GM12878 (cell line): ENCODE measurements at regions not wholly inside any gene's neighbourhood (a gene's known extent, or its start where the extent isn't known, plus 50 kb on each side); places are given as distances from the start of the nearest gene placed in this dataset.

Source experiments
- CHD1 ChIP-seq: IDR thresholded peaks from 2 replicates; pipeline ENCODE4 v1.6.1; 2012; ENCODE audit warnings: low read depth, low read length, improper control_type of control experiment
- JUNB ChIP-seq: IDR thresholded peaks from 2 replicates; pipeline ENCODE4 v1.6.1; 2016; ENCODE audit warnings: antibody characterized with exemption, mild to moderate bottlenecking
- MYC ChIP-seq: IDR thresholded peaks from 2 replicates; pipeline ENCODE4 v1.6.1; 2011; ENCODE audit warnings: mild to moderate bottlenecking, low read length, moderate library complexity, inconsistent platforms; ENCODE audit not compliant: insufficient read depth, insufficient replicate concordance, insufficient read length, severe bottlenecking
- SIN3A ChIP-seq: IDR thresholded peaks from 2 replicates; pipeline ENCODE4 v1.6.1; 2012; ENCODE audit warnings: low read depth, low read length, improper control_type of control experiment
- SRF ChIP-seq, 2 experiments: IDR thresholded peaks; 2 replicates each; pipeline ENCODE4 v1.6.1; 2011; ENCODE audit warnings: low read depth in 2 of 2, low read length in 2 of 2, mild to moderate bottlenecking in 1 of 2, moderate library complexity in 1 of 2
- TF ChIP-seq, protein P1 (sequence below), 3 experiments: IDR thresholded peaks in 2 of 3; conservative IDR thresholded peaks in 1 of 3; 2 replicates each; pipeline ENCODE4 v1.5.1; 2011; ENCODE audit warnings: low read depth in 3 of 3, low read length in 3 of 3, mild to moderate bottlenecking in 3 of 3, control low read depth in 2 of 3, moderate library complexity in 2 of 3, inconsistent platforms in 1 of 3, mixed read lengths in 1 of 3; ENCODE audit not compliant: control insufficient read depth in 2 of 3, insufficient read depth in 1 of 3; ENCODE audit errors: extremely low read depth in 1 of 3
- TF ChIP-seq, protein P2 (sequence below): fragments of 450-650 bp; IDR thresholded peaks from 2 replicates; pipeline ENCODE4 v1.6.1; 2018; ENCODE audit warnings: mild to moderate bottlenecking, low read depth, moderate library complexity; ENCODE audit not compliant: partially characterized antibody
- TF ChIP-seq, protein P3 (sequence below): fragments of 450-650 bp; IDR thresholded peaks from 2 replicates; pipeline ENCODE4 v1.6.1; 2017; ENCODE audit warnings: mild to moderate bottlenecking, moderate library complexity
- TF ChIP-seq, protein P4 (sequence below): IDR thresholded peaks from 2 replicates; pipeline ENCODE4 v1.6.1; 2012; ENCODE audit warnings: low read depth, low read length, improper control_type of control experiment
- TF ChIP-seq, protein P5 (sequence below): fragments of 450-650 bp; conservative IDR thresholded peaks from 2 replicates; pipeline ENCODE4 v1.6.1; 2017; ENCODE audit warnings: mild to moderate bottlenecking, moderate library complexity

DNA sequence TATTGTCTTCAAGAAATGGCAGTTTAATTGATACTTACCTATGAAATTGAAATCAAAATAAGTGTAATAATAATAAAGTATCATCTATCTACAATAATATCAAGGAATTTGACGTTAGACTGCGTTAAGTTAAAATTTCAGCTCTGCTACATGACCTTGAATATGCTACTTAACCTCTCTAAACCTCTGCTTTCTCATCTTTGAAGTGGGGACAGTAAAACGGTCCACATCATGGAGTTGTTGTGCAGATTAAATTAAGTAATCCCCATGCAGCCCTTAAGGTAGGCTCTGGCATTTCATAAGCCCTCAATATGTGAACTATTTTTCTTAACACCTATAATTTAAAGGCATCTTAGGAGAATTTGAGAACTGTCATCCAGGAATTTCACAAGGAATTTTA is 252.4 kb upstream of the PHF14 start:
- no peak for TF ChIP-seq CHD1
- TF ChIP-seq, protein P1, sequence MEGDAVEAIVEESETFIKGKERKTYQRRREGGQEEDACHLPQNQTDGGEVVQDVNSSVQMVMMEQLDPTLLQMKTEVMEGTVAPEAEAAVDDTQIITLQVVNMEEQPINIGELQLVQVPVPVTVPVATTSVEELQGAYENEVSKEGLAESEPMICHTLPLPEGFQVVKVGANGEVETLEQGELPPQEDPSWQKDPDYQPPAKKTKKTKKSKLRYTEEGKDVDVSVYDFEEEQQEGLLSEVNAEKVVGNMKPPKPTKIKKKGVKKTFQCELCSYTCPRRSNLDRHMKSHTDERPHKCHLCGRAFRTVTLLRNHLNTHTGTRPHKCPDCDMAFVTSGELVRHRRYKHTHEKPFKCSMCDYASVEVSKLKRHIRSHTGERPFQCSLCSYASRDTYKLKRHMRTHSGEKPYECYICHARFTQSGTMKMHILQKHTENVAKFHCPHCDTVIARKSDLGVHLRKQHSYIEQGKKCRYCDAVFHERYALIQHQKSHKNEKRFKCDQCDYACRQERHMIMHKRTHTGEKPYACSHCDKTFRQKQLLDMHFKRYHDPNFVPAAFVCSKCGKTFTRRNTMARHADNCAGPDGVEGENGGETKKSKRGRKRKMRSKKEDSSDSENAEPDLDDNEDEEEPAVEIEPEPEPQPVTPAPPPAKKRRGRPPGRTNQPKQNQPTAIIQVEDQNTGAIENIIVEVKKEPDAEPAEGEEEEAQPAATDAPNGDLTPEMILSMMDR (IDR thresholded peaks at IDR 0.05 in 2 of 3, conservative IDR thresholded peaks at IDR 0.05 in 1 of 3; ENCODE audit: control insufficient read depth in 2 of 3, extremely low read depth in 1 of 3, insufficient read depth in 1 of 3, low read depth in 3 of 3, low read length in 3 of 3): no peak
- TF ChIP-seq, protein P2, sequence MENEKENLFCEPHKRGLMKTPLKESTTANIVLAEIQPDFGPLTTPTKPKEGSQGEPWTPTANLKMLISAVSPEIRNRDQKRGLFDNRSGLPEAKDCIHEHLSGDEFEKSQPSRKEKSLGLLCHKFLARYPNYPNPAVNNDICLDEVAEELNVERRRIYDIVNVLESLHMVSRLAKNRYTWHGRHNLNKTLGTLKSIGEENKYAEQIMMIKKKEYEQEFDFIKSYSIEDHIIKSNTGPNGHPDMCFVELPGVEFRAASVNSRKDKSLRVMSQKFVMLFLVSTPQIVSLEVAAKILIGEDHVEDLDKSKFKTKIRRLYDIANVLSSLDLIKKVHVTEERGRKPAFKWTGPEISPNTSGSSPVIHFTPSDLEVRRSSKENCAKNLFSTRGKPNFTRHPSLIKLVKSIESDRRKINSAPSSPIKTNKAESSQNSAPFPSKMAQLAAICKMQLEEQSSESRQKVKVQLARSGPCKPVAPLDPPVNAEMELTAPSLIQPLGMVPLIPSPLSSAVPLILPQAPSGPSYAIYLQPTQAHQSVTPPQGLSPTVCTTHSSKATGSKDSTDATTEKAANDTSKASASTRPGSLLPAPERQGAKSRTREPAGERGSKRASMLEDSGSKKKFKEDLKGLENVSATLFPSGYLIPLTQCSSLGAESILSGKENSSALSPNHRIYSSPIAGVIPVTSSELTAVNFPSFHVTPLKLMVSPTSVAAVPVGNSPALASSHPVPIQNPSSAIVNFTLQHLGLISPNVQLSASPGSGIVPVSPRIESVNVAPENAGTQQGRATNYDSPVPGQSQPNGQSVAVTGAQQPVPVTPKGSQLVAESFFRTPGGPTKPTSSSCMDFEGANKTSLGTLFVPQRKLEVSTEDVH: no peak
- TF ChIP-seq MYC: no peak
- TF ChIP-seq, protein P3, sequence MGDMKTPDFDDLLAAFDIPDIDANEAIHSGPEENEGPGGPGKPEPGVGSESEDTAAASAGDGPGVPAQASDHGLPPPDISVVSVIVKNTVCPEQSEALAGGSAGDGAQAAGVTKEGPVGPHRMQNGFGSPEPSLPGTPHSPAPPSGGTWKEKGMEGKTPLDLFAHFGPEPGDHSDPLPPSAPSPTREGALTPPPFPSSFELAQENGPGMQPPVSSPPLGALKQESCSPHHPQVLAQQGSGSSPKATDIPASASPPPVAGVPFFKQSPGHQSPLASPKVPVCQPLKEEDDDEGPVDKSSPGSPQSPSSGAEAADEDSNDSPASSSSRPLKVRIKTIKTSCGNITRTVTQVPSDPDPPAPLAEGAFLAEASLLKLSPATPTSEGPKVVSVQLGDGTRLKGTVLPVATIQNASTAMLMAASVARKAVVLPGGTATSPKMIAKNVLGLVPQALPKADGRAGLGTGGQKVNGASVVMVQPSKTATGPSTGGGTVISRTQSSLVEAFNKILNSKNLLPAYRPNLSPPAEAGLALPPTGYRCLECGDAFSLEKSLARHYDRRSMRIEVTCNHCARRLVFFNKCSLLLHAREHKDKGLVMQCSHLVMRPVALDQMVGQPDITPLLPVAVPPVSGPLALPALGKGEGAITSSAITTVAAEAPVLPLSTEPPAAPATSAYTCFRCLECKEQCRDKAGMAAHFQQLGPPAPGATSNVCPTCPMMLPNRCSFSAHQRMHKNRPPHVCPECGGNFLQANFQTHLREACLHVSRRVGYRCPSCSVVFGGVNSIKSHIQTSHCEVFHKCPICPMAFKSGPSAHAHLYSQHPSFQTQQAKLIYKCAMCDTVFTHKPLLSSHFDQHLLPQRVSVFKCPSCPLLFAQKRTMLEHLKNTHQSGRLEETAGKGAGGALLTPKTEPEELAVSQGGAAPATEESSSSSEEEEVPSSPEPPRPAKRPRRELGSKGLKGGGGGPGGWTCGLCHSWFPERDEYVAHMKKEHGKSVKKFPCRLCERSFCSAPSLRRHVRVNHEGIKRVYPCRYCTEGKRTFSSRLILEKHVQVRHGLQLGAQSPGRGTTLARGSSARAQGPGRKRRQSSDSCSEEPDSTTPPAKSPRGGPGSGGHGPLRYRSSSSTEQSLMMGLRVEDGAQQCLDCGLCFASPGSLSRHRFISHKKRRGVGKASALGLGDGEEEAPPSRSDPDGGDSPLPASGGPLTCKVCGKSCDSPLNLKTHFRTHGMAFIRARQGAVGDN: no peak
- no peak for TF ChIP-seq SIN3A
- TF ChIP-seq, protein P4, sequence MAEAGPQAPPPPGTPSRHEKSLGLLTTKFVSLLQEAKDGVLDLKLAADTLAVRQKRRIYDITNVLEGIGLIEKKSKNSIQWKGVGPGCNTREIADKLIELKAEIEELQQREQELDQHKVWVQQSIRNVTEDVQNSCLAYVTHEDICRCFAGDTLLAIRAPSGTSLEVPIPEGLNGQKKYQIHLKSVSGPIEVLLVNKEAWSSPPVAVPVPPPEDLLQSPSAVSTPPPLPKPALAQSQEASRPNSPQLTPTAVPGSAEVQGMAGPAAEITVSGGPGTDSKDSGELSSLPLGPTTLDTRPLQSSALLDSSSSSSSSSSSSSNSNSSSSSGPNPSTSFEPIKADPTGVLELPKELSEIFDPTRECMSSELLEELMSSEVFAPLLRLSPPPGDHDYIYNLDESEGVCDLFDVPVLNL: no peak
- TF ChIP-seq JUNB: no peak
- TF ChIP-seq, protein P5, sequence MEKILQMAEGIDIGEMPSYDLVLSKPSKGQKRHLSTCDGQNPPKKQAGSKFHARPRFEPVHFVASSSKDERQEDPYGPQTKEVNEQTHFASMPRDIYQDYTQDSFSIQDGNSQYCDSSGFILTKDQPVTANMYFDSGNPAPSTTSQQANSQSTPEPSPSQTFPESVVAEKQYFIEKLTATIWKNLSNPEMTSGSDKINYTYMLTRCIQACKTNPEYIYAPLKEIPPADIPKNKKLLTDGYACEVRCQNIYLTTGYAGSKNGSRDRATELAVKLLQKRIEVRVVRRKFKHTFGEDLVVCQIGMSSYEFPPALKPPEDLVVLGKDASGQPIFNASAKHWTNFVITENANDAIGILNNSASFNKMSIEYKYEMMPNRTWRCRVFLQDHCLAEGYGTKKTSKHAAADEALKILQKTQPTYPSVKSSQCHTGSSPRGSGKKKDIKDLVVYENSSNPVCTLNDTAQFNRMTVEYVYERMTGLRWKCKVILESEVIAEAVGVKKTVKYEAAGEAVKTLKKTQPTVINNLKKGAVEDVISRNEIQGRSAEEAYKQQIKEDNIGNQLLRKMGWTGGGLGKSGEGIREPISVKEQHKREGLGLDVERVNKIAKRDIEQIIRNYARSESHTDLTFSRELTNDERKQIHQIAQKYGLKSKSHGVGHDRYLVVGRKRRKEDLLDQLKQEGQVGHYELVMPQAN: no peak
- no peak for TF ChIP-seq SRF (IDR thresholded peaks at IDR 0.05; ENCODE audit: low read depth in 2 of 2, low read length in 2 of 2)
